ENCODE measurements at regions not wholly inside any gene's neighbourhood (a gene's known extent, or its start where the extent isn't known, plus 50 kb on each side); places are given as distances from the start of the nearest gene placed in this dataset.
A peak's percentile ranks its signal among the peaks of the same experiment; 100 is the strongest.

DNA sequence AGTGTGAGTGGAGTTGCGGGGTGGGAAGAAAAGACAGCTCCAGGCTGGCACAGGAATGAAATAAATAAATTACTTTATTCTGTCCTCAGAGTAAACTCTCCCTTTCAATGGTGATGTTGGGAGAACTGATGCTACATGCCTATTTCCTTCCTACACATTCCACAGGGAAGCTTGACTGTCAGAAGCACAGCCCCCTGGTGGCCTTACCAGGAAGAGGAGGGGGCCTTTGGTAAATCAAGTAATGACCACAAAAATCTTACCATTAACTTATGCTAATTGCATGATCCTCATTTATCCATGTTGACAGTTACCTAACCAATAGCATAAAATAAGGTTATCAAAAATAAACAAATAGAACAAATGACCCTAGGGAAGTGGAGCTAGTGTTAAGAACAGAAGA is 605.0 kb upstream of the PKN2 start:
- Histone ChIP-seq H3K4me3 (ENCODE audit: low read depth in 1 of 3, low read length in 3 of 3) (no peak overlapping the region), H3K27me3 (ENCODE audit: control insufficient read depth in 4 of 4, insufficient read depth in 4 of 4, low read length in 3 of 4) (no peaks in the 10 kb centered on the region), H3K27ac (ENCODE audit: low read depth in 1 of 2, low read length in 2 of 2) (no peak overlapping the region), H3K9ac (ENCODE audit: low read depth in 1 of 2, low read length in 2 of 2) (no peak overlapping the region), H3K9me3 (ENCODE audit: control insufficient read depth in 4 of 4, low read length in 3 of 4) (no peaks in the 10 kb centered on the region), H3K36me3 (ENCODE audit: control insufficient read depth in 4 of 4, insufficient read depth in 3 of 4, low read depth in 1 of 4, low read length in 3 of 4) (no peaks in the 10 kb centered on the region), H3K4me1 (ENCODE audit: control insufficient read depth in 4 of 4, insufficient read depth in 4 of 4, low read length in 3 of 4) (no peaks in the 10 kb centered on the region)
- DNase-seq (ENCODE audit: low spot score): no peak
- 88% methylated on average over 1 of the region's 1 CpG for WGBS
- TF ChIP-seq, protein P1, sequence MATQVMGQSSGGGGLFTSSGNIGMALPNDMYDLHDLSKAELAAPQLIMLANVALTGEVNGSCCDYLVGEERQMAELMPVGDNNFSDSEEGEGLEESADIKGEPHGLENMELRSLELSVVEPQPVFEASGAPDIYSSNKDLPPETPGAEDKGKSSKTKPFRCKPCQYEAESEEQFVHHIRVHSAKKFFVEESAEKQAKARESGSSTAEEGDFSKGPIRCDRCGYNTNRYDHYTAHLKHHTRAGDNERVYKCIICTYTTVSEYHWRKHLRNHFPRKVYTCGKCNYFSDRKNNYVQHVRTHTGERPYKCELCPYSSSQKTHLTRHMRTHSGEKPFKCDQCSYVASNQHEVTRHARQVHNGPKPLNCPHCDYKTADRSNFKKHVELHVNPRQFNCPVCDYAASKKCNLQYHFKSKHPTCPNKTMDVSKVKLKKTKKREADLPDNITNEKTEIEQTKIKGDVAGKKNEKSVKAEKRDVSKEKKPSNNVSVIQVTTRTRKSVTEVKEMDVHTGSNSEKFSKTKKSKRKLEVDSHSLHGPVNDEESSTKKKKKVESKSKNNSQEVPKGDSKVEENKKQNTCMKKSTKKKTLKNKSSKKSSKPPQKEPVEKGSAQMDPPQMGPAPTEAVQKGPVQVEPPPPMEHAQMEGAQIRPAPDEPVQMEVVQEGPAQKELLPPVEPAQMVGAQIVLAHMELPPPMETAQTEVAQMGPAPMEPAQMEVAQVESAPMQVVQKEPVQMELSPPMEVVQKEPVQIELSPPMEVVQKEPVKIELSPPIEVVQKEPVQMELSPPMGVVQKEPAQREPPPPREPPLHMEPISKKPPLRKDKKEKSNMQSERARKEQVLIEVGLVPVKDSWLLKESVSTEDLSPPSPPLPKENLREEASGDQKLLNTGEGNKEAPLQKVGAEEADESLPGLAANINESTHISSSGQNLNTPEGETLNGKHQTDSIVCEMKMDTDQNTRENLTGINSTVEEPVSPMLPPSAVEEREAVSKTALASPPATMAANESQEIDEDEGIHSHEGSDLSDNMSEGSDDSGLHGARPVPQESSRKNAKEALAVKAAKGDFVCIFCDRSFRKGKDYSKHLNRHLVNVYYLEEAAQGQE (IDR thresholded peaks at IDR 0.05): no peak
- TF ChIP-seq RAD21 (IDR thresholded peaks at IDR 0.05): peak in 1 of 2 donors; percentile 27

DNA sequence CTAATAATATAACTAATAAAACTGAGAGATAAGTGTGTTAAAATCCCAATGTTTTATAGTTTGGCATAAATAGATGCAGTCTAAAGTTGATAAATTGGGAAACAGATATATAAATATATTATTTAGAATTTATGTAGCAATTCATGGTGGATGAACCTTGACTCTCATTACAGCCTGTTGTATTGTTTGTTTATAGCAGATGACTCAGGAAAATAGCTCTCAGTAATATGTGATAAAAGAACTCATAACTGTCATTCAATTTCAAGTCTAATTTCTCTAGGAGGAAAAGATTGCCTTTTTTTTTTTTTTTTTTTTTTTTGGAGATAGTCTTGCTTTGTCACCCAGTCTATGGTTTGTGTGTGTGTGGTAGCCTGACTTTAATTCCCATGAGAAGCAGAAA is 603.2 kb upstream of the PKN2 start:
- no peaks in the 10 kb centered on the region for H3K36me3 ChIP-seq (ENCODE audit: control insufficient read depth in 4 of 4, insufficient read depth in 3 of 4, low read depth in 1 of 4, low read length in 3 of 4)
- no peak overlapping the region for H3K27ac ChIP-seq (ENCODE audit: low read depth in 1 of 2, low read length in 2 of 2)
- H3K9ac ChIP-seq (ENCODE audit: low read depth in 1 of 2, low read length in 2 of 2): no peak overlapping the region
- H3K4me1 ChIP-seq (ENCODE audit: control insufficient read depth in 4 of 4, insufficient read depth in 4 of 4, low read length in 3 of 4): no peaks in the 10 kb centered on the region
- no peak for TF ChIP-seq RAD21 (IDR thresholded peaks at IDR 0.05)
- no peak for TF ChIP-seq HNF4A (conservative IDR thresholded peaks at IDR 0.05)
- TF ChIP-seq GABPA (IDR thresholded peaks at IDR 0.05 in 1 of 2, conservative IDR thresholded peaks at IDR 0.05 in 1 of 2): no peak
- TF ChIP-seq, protein P1 (IDR thresholded peaks at IDR 0.05): no peak
- TF ChIP-seq, protein P2, sequence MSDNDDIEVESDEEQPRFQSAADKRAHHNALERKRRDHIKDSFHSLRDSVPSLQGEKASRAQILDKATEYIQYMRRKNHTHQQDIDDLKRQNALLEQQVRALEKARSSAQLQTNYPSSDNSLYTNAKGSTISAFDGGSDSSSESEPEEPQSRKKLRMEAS (IDR thresholded peaks at IDR 0.05): no peak
- TF ChIP-seq EGR1 (IDR thresholded peaks at IDR 0.05; ENCODE audit: low read depth in 2 of 2): no peak
- TF ChIP-seq, protein P3, sequence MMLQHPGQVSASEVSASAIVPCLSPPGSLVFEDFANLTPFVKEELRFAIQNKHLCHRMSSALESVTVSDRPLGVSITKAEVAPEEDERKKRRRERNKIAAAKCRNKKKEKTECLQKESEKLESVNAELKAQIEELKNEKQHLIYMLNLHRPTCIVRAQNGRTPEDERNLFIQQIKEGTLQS (IDR thresholded peaks at IDR 0.05): no peak
- TF ChIP-seq, protein P4, sequence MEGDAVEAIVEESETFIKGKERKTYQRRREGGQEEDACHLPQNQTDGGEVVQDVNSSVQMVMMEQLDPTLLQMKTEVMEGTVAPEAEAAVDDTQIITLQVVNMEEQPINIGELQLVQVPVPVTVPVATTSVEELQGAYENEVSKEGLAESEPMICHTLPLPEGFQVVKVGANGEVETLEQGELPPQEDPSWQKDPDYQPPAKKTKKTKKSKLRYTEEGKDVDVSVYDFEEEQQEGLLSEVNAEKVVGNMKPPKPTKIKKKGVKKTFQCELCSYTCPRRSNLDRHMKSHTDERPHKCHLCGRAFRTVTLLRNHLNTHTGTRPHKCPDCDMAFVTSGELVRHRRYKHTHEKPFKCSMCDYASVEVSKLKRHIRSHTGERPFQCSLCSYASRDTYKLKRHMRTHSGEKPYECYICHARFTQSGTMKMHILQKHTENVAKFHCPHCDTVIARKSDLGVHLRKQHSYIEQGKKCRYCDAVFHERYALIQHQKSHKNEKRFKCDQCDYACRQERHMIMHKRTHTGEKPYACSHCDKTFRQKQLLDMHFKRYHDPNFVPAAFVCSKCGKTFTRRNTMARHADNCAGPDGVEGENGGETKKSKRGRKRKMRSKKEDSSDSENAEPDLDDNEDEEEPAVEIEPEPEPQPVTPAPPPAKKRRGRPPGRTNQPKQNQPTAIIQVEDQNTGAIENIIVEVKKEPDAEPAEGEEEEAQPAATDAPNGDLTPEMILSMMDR (IDR thresholded peaks at IDR 0.05; ENCODE audit: low read depth, low read length, missing input control): no peak
- TF ChIP-seq NR2F2 (IDR thresholded peaks at IDR 0.05): no peak
- TF ChIP-seq, protein P5, sequence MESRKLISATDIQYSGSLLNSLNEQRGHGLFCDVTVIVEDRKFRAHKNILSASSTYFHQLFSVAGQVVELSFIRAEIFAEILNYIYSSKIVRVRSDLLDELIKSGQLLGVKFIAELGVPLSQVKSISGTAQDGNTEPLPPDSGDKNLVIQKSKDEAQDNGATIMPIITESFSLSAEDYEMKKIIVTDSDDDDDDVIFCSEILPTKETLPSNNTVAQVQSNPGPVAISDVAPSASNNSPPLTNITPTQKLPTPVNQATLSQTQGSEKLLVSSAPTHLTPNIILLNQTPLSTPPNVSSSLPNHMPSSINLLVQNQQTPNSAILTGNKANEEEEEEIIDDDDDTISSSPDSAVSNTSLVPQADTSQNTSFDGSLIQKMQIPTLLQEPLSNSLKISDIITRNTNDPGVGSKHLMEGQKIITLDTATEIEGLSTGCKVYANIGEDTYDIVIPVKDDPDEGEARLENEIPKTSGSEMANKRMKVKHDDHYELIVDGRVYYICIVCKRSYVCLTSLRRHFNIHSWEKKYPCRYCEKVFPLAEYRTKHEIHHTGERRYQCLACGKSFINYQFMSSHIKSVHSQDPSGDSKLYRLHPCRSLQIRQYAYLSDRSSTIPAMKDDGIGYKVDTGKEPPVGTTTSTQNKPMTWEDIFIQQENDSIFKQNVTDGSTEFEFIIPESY (IDR thresholded peaks at IDR 0.05): no peak
- no peak for TF ChIP-seq SP1 (IDR thresholded peaks at IDR 0.05)
- TF ChIP-seq TAF1 (conservative IDR thresholded peaks at IDR 0.05): no peak
- TF ChIP-seq FOXA2 (IDR thresholded peaks at IDR 0.05): no peak
- TF ChIP-seq FOXA1 (IDR thresholded peaks at IDR 0.05): no peak
- no peak for TF ChIP-seq RXRA (IDR thresholded peaks at IDR 0.05)
- no peak for TF ChIP-seq HNF4G (IDR thresholded peaks at IDR 0.05)
- H3K4me3 ChIP-seq (ENCODE audit: low read depth in 1 of 3, low read length in 3 of 3): no peak overlapping the region
- no peaks in the 10 kb centered on the region for H3K9me3 ChIP-seq (ENCODE audit: control insufficient read depth in 4 of 4, low read length in 3 of 4)
- no peaks in the 10 kb centered on the region for H3K27me3 ChIP-seq (ENCODE audit: control insufficient read depth in 4 of 4, insufficient read depth in 4 of 4, low read length in 3 of 4)
- DNase-seq (ENCODE audit: low spot score): no peak
